HS-5 (cell line): ENCODE measurements at regions not wholly inside any gene's neighbourhood (a gene's known extent, or its start where the extent isn't known, plus 50 kb on each side); places are given as distances from the start of the nearest gene placed in this dataset.
"Not testable (repeated sequence)": the region's sequence is repeated elsewhere in the genome, so short reads cannot be mapped to it uniquely, and the experiment has no call there.

Experiments used
- DNase-seq: peaks from one replicate; pipeline ENCODE4 v3.0.0-alpha.2; 2012; ENCODE audit warnings: low read depth

DNA sequence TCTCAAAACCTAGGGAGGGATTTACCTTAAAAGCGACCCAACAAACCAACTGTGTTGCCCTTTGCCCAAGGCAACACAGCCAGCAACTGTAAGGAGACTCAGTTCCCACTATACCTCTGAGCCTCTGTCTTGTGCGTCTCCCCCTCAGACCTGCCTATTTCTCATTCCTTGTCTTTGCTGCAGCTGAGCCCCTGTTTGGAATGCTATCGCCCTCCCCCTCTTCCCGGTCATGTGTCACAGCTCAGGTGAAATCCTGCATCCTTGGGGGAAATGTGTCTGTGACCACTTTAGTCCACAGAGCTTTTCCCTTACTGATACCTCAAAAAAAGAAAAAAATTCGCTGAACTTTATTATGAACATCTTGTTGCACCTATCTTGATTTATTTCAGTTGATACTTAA, 52.0 kb upstream of the LRIG1 start:
- no peak for DNase-seq

DNA sequence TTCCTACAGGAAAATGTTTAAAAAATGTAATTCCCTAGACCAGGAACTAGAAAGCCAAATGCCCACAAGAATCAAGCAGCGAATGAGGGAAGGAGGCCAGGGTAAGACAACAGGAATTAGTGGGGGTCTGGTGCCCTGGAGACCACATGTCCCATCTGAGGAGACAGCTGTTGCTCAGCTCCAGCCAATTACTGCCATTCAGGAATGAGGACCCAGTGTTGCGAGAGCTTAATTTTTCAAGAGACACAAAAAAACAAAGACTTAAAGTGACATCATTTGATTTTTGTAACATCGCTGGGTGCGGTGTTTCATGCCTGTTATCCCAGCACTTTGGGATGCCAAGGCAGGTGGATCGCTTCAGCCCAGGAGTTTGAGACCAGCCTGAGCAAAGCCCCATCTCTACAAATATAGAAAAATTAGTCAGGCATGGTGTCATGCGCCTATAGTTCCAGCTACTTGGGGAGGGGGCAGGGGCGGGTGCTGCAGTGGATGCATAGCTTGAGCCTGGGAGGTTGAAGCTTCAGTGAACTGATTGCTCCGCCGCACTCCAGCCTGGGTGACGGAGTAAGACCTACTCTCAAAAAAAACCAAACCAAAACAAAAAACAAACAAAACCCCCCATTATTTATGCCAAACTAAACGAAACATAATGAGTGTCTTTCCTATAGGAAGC, 52.8 kb upstream of the LRIG1 start:
- DNase-seq = no peak

DNA sequence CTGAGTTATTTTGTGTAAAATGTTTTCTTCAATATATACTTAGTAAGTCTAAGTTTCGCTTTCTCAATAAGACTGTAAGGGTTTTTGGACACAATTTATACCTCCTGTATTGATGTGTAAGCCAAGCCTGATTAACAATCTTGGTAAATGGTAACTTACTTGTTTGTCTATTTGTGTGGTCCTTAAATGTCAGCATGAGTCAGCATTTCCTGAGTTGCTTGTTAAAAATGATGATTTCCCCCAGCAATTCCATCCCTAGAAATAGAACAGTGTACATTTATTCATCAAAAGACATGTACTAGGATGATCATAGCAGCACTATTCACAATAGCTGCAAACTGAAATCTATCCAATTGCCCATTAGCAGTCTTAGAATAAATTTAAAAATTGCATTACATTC, 53.4 kb upstream of the LRIG1 start:
- DNase-seq = no peak

DNA sequence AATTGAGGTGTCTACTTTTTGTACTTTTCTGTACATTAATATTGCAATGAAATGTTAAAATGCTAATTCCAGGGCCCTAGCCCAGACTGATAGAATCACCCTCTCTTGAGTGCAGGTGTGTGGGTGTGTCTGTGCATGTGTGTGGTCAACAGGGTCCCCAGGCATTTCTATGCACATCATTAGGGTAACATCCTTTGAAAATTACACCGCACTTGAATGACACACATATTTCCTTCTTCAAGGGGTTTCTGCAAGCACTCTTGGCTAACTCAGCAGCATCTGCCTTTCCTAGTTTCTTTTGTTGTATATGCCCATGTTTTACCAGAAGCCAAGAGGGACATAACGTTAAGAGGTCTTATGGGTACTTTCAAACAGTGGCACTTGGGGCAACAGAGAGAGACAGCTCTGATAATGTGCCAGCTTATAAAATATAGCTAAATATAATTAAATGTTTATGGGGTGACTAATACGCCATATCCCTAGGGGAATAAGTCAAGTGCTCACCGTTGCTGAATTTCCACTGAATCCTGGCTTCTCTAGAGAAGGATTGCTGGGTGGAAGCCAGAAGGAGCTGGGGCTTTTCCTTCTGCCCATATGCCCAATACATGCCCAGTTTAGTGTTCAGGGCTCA, 54.5 kb upstream of the LRIG1 start:
- no peak for DNase-seq

DNA sequence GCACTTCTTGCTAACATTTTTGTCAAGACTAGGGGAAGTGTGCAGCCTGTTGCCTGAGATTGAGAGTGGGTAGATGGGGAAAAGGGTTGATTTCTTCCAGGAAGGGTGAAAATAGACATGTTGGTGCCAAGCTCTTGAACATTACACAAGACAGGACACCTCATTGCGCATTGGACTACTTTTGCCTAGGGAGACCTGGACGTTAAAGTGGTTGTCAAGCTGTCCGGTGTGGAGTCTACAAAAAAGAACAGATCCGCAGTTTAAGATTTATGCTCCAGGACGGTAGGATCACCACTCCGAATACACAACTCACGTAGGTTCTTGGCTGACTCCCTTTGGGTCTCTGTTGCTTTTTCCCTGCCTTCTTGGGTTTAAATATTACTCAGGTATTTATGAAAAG, 56.3 kb upstream of the LRIG1 start:
- DNase-seq = no peak

DNA sequence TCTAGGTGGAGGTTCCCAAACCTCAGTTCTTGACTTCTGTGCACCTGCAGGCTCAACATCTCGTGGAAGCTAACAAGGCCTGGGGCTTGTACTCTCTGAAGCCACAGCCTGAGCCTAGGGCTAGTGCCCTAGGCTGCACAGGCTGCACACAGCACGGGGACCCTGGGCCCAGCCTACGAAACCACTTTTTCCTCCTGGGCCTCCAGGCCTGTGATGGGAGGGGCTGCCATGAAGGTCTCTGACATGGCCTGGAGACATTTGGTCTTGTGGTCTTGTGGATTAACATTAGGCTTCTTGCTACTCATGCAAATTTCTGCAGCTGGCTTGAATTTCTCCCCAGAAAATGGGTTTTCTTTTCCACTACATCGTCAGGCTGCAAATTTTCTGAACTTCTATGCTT, 59.1 kb upstream of the LRIG1 start:
- DNase-seq = not testable (repeated sequence)

DNA sequence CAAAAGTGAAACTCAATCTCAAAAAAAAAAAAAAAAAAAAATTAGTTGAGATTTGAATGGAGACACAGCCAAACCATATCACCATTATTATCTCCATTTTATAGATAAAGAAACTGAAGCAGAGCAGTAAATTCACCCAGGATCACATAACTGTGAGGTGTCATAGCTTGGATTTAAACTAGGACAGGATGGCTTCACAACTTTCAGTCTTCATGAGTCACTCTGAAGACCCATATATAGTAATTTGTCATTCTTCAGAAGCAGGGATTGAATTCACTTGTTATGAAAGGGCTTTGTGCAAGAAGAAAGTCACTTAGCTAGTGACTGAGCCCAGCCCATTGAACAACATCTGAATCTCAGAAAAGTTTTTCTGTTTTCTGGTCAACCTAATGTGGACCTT, 60.5 kb upstream of the LRIG1 start:
- DNase-seq = no peak

DNA sequence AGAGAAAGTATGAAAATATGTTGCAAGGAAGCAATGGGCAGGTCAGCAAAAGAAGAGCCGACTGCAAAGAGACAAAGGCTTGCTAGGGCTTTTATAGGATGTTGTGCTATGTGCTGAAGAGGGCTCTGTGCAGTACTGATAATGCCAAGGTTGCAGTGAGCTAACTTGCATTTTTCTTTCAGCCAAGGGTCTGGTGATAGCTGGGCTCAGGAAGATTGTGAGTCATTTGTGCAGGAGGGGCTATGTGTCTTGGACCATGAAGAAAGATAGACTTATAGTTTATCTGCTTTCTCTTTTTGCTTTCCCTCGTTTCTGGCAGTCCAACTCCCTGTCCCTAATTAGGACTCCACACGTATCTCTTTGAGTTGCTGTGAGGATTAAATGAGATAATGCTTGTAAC, 64.5 kb upstream of the LRIG1 start:
- no peak for DNase-seq

DNA sequence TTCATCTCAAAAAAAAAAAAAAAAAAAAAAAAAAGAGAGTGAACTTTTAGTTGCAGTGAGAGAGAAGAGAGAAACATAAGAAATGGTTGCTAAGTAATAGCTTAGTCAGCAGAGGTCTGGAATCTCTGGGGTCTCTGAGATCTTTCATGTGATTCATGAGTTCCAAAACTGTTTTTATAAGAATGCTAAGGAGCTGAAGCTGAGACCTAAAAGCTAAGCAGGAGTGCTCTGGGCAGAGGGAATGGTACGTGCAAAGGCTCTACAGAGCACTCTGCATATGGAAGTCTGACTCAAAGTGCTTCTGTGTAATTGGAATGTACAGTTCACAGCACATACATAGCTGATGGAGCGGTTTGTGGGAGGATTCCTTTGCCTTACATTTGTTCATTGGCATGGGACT, 66.3 kb upstream of the LRIG1 start:
- no peak for DNase-seq

DNA sequence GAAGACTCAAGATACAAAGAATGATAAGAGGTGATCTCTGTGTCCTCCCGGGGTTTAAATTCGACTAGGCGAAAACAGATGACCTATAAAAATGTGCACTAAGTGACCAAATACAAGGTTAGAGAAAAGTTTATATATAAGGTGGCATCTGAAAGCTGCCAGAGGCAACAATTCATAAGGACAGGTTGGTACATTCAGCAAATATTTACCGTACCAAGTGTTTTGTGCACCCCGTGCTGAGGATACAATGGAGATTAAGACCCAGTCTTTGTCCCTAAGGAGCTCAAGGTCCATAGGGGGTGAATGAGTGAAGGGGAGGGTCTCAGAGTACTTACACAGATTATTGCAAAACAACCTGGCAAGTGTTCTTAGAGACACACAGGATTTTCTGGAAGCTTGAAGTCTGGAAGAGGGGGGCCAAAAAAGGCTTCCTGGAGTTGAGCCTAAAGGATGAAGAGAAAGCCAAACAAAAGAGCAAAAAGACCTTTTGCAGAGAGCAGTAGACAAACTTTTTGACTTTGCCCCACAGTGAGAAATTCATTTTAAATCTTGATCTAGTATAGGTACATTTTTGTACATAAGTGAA, 71.4 kb upstream of the LRIG1 start:
- no peak for DNase-seq

DNA sequence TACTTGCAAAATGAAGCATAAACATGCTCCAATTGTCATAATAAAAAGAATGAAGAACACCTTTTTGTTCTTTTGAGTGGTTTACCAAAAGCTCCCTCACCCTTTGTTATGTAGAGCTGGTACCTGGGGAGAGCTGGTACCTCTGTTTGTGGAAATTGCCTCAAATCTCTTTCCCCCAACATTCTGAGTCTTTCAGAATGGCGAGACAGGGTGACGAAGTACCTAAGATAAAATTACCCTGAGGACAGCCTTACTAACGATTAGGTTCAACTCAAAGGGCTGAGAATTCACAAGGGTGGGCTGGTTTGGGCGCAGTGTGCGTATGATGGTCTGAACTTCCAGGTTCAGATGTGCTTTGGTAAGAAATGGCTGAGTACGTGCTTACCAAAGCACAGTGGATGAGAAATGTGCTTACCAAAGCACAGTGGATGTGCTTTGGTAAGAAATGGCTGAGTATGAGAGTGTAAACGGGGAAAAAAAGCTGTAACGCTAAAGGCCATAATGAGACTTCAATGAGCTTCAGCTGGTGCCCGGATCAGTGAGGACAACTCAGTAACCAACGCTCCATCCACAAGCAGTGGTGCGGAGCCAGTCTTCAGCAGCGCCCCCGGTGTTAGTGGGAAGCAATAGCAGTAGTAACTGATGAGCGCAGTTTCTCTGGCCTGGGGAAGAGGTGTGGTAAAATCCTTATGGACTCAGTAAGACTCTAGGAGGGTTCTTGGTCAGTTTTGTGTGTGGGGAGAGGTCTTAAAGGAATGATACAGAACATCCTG, 72.3 kb upstream of the LRIG1 start:
- DNase-seq = no peak

DNA sequence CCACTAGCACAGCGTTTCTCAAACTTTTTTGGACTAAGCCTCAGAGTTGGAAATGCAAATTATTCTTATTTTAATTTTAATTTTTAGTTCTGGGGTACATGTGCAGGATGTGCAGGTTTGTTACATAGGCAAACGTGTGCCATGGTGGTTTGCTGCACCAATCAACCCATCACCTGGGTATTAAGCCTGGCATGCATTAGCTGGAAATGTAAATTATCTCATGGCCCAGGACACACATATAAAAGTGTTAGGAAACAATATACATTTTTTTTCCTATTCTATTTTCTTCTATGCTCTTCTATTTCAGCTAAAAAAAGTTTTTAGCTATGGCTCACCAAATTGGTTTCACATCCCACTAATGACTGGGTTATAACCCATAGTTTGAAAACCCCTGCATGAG, 73.3 kb upstream of the LRIG1 start:
- no peak for DNase-seq

DNA sequence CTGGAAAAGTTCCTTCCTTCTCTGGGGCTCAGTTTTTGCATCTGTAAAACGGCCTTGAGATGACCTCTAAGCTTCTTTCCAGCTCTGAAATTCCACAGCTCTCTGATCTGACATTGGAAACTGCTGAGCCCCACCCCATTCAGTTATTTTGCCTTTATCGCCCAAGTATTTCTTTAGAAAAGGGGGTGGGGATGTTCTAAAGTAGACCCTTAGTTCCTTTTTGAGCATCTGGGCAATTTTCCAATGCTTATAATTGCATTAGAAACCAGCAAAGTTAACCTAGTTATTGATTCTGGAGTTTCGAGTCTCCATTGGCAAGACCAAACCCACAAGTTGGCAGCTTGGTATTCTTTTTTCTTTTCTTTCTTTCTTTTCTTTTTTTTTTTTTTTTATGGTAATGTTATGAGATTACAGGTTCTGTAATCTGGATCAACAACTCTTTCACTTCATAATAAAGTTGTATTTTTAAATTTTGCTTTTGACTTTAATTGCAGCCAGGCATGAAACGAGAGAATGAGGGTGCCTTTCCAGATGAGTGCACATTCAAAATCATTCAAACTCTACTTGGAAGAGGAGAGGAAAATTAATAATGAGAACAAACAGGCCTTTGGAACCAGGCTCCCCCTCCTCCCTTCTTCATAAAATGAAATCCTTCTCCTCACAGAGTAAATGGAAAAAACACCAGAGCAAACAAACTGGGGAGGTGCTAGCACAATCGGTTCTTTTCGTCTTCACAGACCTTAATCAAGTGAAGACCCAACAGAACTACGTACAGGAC, 76.8 kb upstream of the LRIG1 start:
- no peak for DNase-seq

DNA sequence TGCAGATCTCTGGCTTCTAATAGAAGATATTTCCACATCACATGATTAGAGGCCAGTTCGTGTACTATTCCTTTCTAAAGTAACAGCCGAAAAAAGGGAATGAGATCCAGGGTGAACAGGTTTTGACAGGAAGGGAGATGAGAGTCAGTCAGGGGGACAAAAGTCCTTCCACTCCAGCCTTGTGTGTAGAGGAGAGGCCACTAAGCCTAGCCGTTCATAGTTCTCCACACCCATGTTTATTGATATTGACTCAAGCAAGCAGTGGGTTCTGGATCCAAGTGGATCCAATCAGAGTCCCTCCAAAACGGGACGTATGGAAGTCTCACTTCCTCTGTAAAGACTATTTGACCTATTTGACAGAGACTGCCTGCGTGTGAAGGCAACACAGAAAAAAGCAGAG, 80.4 kb upstream of the LRIG1 start:
- no peak for DNase-seq

DNA sequence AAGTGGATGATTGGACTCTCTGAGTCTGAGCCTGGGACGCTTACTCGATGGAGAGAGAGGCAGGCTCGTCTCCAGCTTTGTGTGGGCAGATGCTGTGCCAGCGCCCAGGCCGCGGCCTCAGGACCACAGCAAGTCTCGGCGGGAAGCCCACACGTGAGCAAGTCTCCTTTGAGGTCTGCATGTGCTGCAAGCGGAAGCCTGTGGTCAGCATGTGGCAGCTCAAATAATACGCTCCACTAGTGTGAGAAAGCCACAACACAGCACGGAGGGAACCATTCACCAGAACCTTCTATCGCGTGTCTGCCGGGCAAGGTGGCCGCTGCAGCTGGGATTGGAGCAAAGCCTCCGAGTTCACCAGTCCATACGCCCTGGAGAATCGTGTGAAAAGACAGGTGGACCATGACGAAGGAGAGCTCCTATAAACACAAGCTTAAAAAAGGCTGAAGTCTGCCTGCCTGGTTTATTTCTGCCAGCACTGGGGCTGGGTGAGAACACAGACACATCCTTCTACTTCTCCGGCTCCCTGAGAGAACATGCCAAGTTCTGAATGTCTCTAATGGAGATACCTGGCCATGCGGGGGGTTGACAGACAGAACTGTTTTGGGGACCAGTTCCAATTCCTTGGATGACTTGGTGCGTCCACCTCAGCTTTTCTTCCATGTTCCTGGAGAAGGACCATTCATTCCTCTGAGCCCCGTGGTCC, 82.0 kb upstream of the LRIG1 start:
- DNase-seq = no peak

DNA sequence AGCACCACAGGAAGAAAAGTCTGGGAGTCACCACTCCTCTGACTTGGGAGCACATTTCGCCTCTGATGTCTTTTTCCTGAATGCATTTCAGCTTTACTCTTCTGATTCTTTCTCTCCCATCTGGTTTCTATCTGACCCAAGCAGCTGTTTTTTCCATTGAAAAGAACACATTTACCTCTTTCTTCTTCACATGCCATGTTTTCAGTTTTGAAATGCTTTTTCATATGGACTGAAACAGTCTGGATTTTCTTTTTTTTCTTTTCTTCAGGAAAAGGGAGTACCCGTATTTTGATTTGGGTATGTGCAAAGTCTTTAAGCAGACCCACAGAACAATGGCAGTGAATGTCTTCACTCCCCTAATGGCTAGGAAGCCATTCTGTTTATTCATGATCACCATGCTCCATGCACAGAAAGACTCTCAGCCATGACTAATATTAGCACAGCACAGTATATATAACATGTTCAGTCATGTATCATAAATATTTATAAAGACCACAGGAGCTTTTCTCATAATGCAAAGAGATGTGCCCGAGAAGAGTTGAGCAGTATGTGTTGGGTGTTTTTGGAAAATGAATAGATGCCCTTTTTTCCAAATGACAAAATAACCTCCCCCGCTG, 82.7 kb upstream of the LRIG1 start:
- DNase-seq = no peak

DNA sequence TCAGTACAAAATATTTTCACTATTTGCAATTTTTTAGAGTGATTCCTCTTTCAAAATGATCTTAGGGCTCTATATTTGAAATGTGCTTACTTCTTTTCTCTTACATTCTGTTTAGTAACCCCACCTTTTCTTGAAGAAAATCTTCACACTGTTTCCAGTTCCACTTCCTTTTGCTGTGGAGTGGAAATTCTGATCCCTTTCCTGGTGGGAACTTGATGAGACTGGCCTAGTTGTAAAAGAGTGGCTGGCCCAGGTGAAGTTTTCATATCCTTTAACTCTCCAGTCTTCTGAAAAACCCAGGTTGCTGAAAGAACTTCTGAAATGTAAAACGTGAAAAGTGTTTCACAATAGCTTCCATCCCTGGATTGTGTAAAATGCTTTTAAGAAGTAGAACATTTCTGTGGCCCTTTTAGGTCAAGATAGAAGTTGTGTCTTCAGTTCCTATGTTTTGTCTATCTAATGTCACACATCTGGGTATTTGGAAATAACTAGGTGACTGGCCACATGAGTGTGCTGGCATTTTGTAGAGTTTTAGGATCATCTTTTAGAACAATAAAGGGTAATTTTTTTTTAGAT, 84.8 kb upstream of the LRIG1 start:
- no peak for DNase-seq

DNA sequence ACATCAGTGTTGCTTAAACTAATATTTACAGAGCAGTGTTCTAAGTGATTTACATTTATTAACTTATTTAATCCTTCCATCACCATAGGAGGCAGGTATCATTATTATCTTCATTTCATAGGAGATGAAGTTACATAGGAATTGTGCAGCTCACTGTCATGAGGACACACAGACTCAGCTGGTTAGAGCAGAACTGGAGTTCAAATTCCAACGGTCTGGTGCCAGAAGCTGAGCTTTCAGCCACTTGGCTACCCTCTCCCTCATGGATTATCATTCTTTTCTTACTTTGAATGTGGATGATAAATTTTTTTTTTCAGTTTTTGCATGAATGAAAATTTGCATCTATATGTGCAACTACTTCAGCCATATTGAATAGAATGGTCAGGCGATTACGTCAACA, 86.0 kb upstream of the LRIG1 start:
- no peak for DNase-seq

DNA sequence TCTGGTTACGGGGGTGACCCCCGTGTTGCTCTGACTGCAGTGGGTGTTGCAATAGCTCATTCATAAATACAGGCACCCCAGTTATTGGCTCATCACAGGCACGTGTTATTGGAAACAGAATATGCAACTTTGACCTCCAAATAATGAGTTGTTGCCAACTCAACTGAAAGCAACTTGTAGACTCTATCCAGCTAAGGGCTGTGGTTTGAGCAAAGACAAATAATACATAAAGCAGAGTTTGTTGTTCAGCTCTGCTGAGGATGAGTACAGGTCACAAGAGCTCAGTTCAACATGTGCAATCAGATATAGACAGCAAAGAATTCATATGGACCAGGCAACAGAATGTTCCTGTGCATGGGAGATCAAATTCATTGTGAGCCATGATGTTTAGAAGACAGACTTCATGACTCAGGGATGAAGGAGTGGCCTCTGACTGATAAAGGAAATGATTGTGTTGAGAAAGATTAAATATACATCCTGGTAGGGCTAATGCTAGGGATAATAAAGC, 87.6 kb upstream of the LRIG1 start:
- DNase-seq = peak; percentile 31

DNA sequence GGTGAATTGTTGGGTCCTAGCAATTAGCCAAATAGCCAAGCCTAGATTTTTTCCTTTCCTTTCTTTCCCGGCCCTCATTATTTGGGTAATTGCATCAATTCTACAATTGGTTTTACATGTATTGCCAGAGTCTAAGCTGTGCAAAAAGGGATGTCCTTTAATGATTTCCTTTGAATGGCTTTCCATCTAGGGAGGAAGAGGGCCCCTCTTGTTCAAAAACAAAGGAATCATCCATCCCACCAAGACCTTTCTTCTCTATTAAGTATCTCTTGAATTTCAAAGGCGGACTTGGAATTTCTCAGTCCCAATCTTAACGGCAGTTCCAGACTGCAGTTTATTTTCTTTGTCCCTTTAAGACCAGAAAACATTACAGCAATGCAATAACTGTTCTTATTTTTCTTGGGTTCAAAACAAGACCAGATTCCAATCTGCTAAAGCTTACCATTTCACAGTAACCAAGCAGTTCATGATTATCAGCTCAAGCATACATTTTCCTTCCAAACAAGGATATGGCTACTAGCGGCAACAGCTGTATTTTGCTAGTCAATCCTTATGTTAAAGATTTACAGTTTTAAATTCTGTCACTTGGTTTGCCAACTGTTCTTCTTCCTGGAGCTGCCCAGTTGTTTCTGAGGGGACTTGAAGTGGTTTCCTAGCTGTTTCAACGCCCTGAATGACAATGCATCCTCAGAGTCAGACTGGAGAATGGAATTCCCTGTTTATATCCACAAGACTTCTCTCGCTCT, 91.4 kb upstream of the LRIG1 start:
- DNase-seq = no peak
